Mesenchymal stem cell (in vitro differentiated cells and primary cell): ENCODE measurements at regions not wholly inside any gene's neighbourhood (a gene's known extent, or its start where the extent isn't known, plus 50 kb on each side); places are given as distances from the start of the nearest gene placed in this dataset.
"Not testable (repeated sequence)": the region's sequence is repeated elsewhere in the genome, so short reads cannot be mapped to it uniquely, and the experiment has no call there.

Experiments
- DNase-seq: peaks from one replicate; pipeline ENCODE4 v3.0.0-alpha.2; 2013
- H2AFZ ChIP-seq: one replicate; pipeline ENCODE4 v1.6.1; 2013; ENCODE audit warnings: low read depth, mild to moderate bottlenecking, control low read depth, inconsistent platforms, low read length, moderate library complexity
- H2AK5ac ChIP-seq: 2 replicates; pipeline ENCODE4 v1.6.1; 2013; ENCODE audit warnings: low read length, moderate library complexity, mild to moderate bottlenecking, inconsistent platforms; ENCODE audit not compliant: severe bottlenecking
- H2BK120ac ChIP-seq: one replicate; pipeline ENCODE4 v1.6.1; 2013; ENCODE audit warnings: low read depth, mild to moderate bottlenecking, inconsistent platforms, low read length, moderate library complexity
- H2BK12ac ChIP-seq, 2 experiments: one replicate each; pipeline ENCODE4 v1.6.1; 2013; ENCODE audit warnings: inconsistent platforms in 2 of 2, low read length in 2 of 2, mild to moderate bottlenecking in 2 of 2, moderate library complexity in 2 of 2, control low read depth in 1 of 2
- H2BK15ac ChIP-seq: one replicate; pipeline ENCODE4 v1.6.1; 2013; ENCODE audit warnings: mild to moderate bottlenecking, low read depth, inconsistent platforms; ENCODE audit not compliant: poor library complexity, severe bottlenecking
- H2BK5ac ChIP-seq: 2 replicates; pipeline ENCODE4 v1.6.1; 2013; ENCODE audit warnings: low read depth, mild to moderate bottlenecking, low read length, control low read depth, inconsistent platforms; ENCODE audit not compliant: poor library complexity, severe bottlenecking
- H3K14ac ChIP-seq, 2 experiments: one replicate each; pipeline ENCODE4 v1.6.1; 2013; ENCODE audit warnings: inconsistent platforms in 2 of 2, low read length in 2 of 2, control low read depth in 1 of 2, mild to moderate bottlenecking in 1 of 2, moderate library complexity in 1 of 2
- H3K18ac ChIP-seq, 2 experiments: one replicate each; pipeline ENCODE4 v1.6.1; 2013; ENCODE audit warnings: inconsistent platforms in 2 of 2, low read length in 2 of 2, control low read depth in 1 of 2, low read depth in 1 of 2, mild to moderate bottlenecking in 1 of 2
- H3K23ac ChIP-seq, 2 experiments: one replicate each; pipeline ENCODE4 v1.6.1; 2013; ENCODE audit warnings: inconsistent platforms in 2 of 2, low read length in 2 of 2, mild to moderate bottlenecking in 2 of 2, moderate library complexity in 2 of 2, control low read depth in 1 of 2
- H3K27ac ChIP-seq: 2 replicates; pipeline ENCODE4 v1.5.1; 2013; ENCODE audit warnings: mild to moderate bottlenecking, moderate library complexity, low read length, control low read depth, inconsistent platforms; ENCODE audit not compliant: poor library complexity, severe bottlenecking
- H3K27me3 ChIP-seq, 2 experiments: 2 replicates each; pipeline versions ENCODE4 v1.6.1 to v1.7.0; 2013; ENCODE audit warnings: low read length in 2 of 2, mild to moderate bottlenecking in 2 of 2, moderate library complexity in 2 of 2, control low read depth in 1 of 2, inconsistent platforms in 1 of 2; ENCODE audit not compliant: control insufficient read depth in 1 of 2, insufficient read depth in 1 of 2
- H3K36me3 ChIP-seq, 2 experiments: 2 replicates each; pipeline versions ENCODE4 v1.6.1 to v1.7.0; 2013; ENCODE audit warnings: low read length in 2 of 2, control low read depth in 1 of 2, inconsistent platforms in 1 of 2, low read depth in 1 of 2, mild to moderate bottlenecking in 1 of 2; ENCODE audit not compliant: insufficient read depth in 2 of 2, control insufficient read depth in 1 of 2
- H3K4ac ChIP-seq, 2 experiments: one replicate each; pipeline ENCODE4 v1.6.1; 2013; ENCODE audit warnings: inconsistent platforms in 2 of 2, low read length in 2 of 2, mild to moderate bottlenecking in 2 of 2, moderate library complexity in 2 of 2, control low read depth in 1 of 2, low read depth in 1 of 2
- H3K4me1 ChIP-seq: 2 replicates; pipeline ENCODE4 v1.6.1; 2013; ENCODE audit warnings: low read depth, low read length, control low read depth; ENCODE audit not compliant: control insufficient read depth, insufficient read depth
- H3K4me2 ChIP-seq: 2 replicates; pipeline ENCODE4 v1.6.1; 2013; ENCODE audit warnings: low read length, mild to moderate bottlenecking, inconsistent platforms; ENCODE audit not compliant: poor library complexity, severe bottlenecking
- H3K4me3 ChIP-seq, 2 experiments: 2 replicates each; pipeline versions ENCODE4 v1.5.1 to v1.7.0; 2013; ENCODE audit warnings: low read length in 2 of 2, mild to moderate bottlenecking in 2 of 2, control low read depth in 1 of 2, low read depth in 1 of 2; ENCODE audit not compliant: insufficient read depth in 1 of 2
- H3K79me1 ChIP-seq: replicated peaks from 2 replicates; pipeline ENCODE4 v1.6.1; 2013; ENCODE audit warnings: mild to moderate bottlenecking, control low read depth, low read length, inconsistent platforms; ENCODE audit not compliant: poor library complexity, severe bottlenecking
- H3K9ac ChIP-seq: 2 replicates; pipeline ENCODE4 v1.7.0; 2013; ENCODE audit warnings: mild to moderate bottlenecking, low read length, moderate library complexity
- H3K9me3 ChIP-seq: 2 replicates; pipeline ENCODE4 v1.7.0; 2013; ENCODE audit warnings: mild to moderate bottlenecking, low read length; ENCODE audit not compliant: control insufficient read depth
- H4K8ac ChIP-seq: one replicate; pipeline ENCODE4 v1.6.1; 2013; ENCODE audit warnings: inconsistent platforms, mild to moderate bottlenecking, low read length, moderate library complexity
- H4K91ac ChIP-seq: one replicate; pipeline ENCODE4 v1.6.1; 2013; ENCODE audit warnings: mild to moderate bottlenecking, low read length, inconsistent platforms
- WGBS: methylation state at CpG from one replicate; pipeline ENCODE4 v1.1.7; 2013; ENCODE audit warnings: mixed read lengths; 5-methylcytosine and 5-hydroxymethylcytosine counted together

DNA sequence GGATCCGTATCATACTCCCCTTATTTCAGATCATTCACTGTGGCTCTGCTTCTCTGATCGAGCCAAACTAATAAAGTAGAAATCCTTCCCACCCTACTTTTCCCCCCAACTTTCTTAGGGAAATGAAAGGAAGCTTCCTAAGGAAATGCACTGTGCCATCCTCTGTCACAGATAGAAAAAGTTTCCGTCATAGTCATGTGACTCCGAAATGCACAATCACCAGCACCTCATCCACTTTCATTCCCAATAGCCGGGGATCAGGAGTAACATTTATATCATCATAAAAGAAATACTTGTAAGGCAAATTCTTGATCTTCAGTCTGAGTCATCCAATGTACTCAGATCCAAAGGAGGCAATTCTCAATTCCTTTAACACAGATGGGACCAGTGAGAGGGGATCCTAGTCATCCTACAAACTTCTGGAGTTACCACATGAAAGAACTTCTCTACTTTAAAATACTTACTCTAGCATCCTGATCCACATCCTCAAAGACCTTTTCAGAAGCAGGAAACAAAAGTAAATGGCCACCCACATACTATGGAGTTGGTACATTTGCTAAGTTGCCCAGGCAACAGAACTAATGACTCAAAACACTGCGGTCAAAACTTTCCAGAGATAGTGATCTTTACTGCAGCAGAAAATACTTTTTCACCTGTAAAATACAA lies 97.8 kb upstream of the ZC3H11B start:
- peak overlapping the region; percentile 71 for H3K9ac ChIP-seq
- no peak overlapping the region for H3K4ac ChIP-seq
- no peak overlapping the region for H3K27ac ChIP-seq
- no peaks in the 10 kb centered on the region for H3K36me3 ChIP-seq
- H3K14ac ChIP-seq, result no peak overlapping the region
- WGBS, result 91% methylated on average over 6 of the region's 6 CpGs
- H3K18ac ChIP-seq, result no peak overlapping the region
- H2AK5ac ChIP-seq, result no peak overlapping the region
- H3K4me3 ChIP-seq, result no peak overlapping the region
- peak; percentile 79 for DNase-seq
- H2BK120ac ChIP-seq, result no peak overlapping the region
- no peak overlapping the region for H2BK12ac ChIP-seq
- H4K8ac ChIP-seq, result no peak overlapping the region
- H4K91ac ChIP-seq, result no peak overlapping the region
- H2AFZ ChIP-seq, result no peak overlapping the region
- H2BK15ac ChIP-seq, result no peak overlapping the region
- H3K79me1 ChIP-seq, result no peaks in the 10 kb centered on the region
- H3K4me2 ChIP-seq, result no peak overlapping the region
- H3K4me1 ChIP-seq, result no peaks in the 10 kb centered on the region
- no peak overlapping the region for H3K23ac ChIP-seq
- H3K27me3 ChIP-seq, result no peaks in the 10 kb centered on the region
- no peak overlapping the region for H2BK5ac ChIP-seq
- no peaks in the 10 kb centered on the region for H3K9me3 ChIP-seq

DNA sequence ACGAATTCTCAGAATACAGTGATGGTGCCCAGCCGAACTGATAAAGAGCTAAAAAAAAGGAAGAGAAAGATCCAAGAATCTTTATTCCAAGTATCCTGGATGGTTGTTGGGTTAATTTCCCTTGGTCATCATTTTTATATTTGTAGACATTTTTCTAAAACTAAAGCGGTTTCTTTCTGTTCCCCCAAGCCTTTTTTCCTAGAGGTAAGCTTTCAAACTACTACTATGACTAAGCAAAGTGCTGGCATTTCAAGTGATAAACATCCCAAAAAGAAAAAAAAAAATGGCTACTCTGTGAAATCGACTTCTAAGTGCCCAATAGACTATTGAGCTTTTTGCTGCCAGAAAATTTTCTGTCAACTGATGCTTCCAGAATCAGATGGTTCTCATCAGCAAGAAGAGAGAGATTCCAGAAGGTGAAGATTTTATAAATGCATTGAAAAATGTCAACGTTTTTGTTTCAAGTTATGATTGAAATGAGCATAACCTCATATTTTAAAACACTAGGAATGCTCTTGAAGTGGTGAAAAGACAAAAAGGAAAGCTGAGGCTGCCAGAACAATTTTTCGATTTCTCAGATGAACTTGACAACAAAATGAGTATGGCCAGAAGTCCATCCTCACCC lies 96.1 kb upstream of the ZC3H11B start:
- Histone ChIP-seq H3K4me3 (no peak overlapping the region), H4K91ac (no peak overlapping the region)

DNA sequence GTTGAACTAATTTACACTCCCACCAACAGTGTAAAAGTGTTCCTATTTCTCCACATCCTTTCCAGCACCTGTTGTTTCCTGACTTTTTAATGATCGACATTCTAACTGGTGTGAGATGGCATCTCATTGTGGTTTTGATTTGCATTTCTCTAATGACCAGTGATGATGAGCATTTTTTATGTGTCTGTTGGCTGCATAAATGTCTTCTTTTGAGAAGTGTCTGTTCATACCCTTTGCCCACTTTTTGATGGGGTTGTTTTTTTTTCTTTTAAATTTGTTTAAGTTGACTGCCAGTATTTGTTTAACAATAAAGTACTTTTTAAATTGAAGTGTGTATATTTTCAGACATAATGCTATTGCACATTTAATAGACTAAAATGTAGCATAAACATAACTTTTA lies 95.0 kb upstream of the ZC3H11B start:
- H2BK5ac ChIP-seq, H4K91ac ChIP-seq, DNase-seq, H2AFZ ChIP-seq, H2AK5ac ChIP-seq, H3K14ac ChIP-seq, H3K4me2 ChIP-seq, H3K27ac ChIP-seq, H2BK12ac ChIP-seq, H3K27me3 ChIP-seq, H3K4ac ChIP-seq, H3K23ac ChIP-seq, H3K79me1 ChIP-seq, H4K8ac ChIP-seq, H2BK15ac ChIP-seq, H3K36me3 ChIP-seq, H3K9me3 ChIP-seq, H3K4me1 ChIP-seq, H3K4me3 ChIP-seq, H3K18ac ChIP-seq, H3K9ac ChIP-seq, H2BK120ac ChIP-seq: not testable (repeated sequence)
- 93% methylated on average over 1 of the region's 1 CpG for WGBS

More for the DNA sequence above, 96.1 kb upstream of the ZC3H11B start:
- H4K8ac ChIP-seq, result no peak overlapping the region
- H3K14ac ChIP-seq, result no peak overlapping the region
- H2BK5ac ChIP-seq, result no peak overlapping the region
- H2BK15ac ChIP-seq, result no peak overlapping the region
- H3K4me1 ChIP-seq, result no peaks in the 10 kb centered on the region
- H3K27me3 ChIP-seq, result no peaks in the 10 kb centered on the region
- H3K79me1 ChIP-seq, result no peaks in the 10 kb centered on the region
- H3K18ac ChIP-seq, result no peak overlapping the region
- H3K4me2 ChIP-seq, result no peak overlapping the region
- H2AFZ ChIP-seq, result no peak overlapping the region
- H3K9me3 ChIP-seq, result no peaks in the 10 kb centered on the region
- H3K27ac ChIP-seq, result no peak overlapping the region
- no peak for DNase-seq
- no peak overlapping the region for H3K4ac ChIP-seq
- H2BK12ac ChIP-seq, result no peak overlapping the region
- no peak overlapping the region for H2BK120ac ChIP-seq
- H3K9ac ChIP-seq, result peak overlapping the region; percentile 19
- no peaks in the 10 kb centered on the region for H3K36me3 ChIP-seq
- no peak overlapping the region for H2AK5ac ChIP-seq
- no peak overlapping the region for H3K23ac ChIP-seq
- 60% methylated on average over 4 of the region's 6 CpGs for WGBS

DNA sequence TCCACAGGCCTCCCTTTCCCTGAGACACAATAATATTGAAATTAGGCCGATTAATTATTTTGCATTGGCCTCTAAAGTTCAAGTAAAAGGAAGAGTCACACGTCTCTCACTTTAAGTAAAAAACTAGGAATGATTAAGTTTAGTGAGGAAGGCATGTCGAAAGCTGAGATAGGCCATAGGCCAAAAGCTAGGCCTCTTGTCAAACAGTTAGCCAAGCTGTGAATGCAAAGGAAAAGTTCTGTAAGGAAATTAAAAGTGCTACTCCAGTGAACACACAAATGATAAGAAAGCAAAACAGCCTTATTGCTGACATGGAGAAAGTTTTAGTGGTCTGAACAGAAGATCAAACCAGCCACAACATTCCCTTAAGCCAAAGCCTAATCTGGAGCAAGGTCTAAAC lies 91.4 kb upstream of the ZC3H11B start:
- not testable (repeated sequence) for H2AK5ac ChIP-seq, H3K23ac ChIP-seq, H3K9ac ChIP-seq, H3K14ac ChIP-seq, H2AFZ ChIP-seq, H3K79me1 ChIP-seq, H3K4me1 ChIP-seq, H2BK12ac ChIP-seq, H4K91ac ChIP-seq, H3K4me2 ChIP-seq, H2BK5ac ChIP-seq, H3K18ac ChIP-seq, H4K8ac ChIP-seq, H3K27ac ChIP-seq, DNase-seq, H3K4me3 ChIP-seq, H2BK15ac ChIP-seq, H3K9me3 ChIP-seq, H3K27me3 ChIP-seq, H3K36me3 ChIP-seq, H2BK120ac ChIP-seq, H3K4ac ChIP-seq
- 93% methylated on average over 3 of the region's 3 CpGs for WGBS
